Keratinocyte (primary cell): ENCODE measurements at regions not wholly inside any gene's neighbourhood (a gene's known extent, or its start where the extent isn't known, plus 50 kb on each side); places are given as distances from the start of the nearest gene placed in this dataset.

ENCODE experiments used
- DNase-seq: peaks from one replicate; pipeline ENCODE4 v3.0.0-alpha.2; 2011; ENCODE audit warnings: low read depth, missing footprints, low spot score
- FAIRE-seq: peaks from 2 replicates; lab custom pipeline; 2011; peaks lifted over from hg19 to GRCh38; lab: Jason Lieb, UNC
- H2AFZ ChIP-seq: 2 replicates; pipeline ENCODE4 v1.6.0; 2012; ENCODE audit warnings: low read length, control low read depth, inconsistent platforms; ENCODE audit not compliant: control insufficient read depth
- H3K27ac ChIP-seq: 2 replicates; pipeline ENCODE4 v1.5.1; 2011; ENCODE audit warnings: low read length; ENCODE audit not compliant: control insufficient read depth, insufficient read depth
- H3K27me3 ChIP-seq: 3 replicates; pipeline ENCODE4 v1.6.0; 2011; ENCODE audit warnings: low read length; ENCODE audit not compliant: control insufficient read depth, insufficient read depth; ENCODE audit errors: extremely low read depth
- H3K36me3 ChIP-seq, 2 experiments: 2 replicates in 1 of 2; 3 replicates in 1 of 2; pipeline ENCODE4 v1.5.1; 2011; ENCODE audit warnings: low read length in 2 of 2, mild to moderate bottlenecking in 1 of 2; ENCODE audit not compliant: control insufficient read depth in 2 of 2, insufficient read depth in 2 of 2; ENCODE audit errors: extremely low read depth in 1 of 2
- H3K4me1 ChIP-seq: 3 replicates; pipeline ENCODE4 v1.5.1; 2011; ENCODE audit warnings: low read length; ENCODE audit not compliant: control insufficient read depth, insufficient read depth; ENCODE audit errors: extremely low read depth
- H3K4me2 ChIP-seq: 3 replicates; pipeline ENCODE4 v1.6.0; 2011; ENCODE audit warnings: low read depth, low read length; ENCODE audit not compliant: control insufficient read depth, insufficient read depth; ENCODE audit errors: extremely low read depth
- H3K4me3 ChIP-seq, 3 experiments: fragments of 200-600 bp in 1 of 3; sonication (generic) in 1 of 3; 2 replicates in 2 of 3; 3 replicates in 1 of 3; pipeline ENCODE4 v1.5.1; 2011 to 2016; ENCODE audit warnings: low read length in 3 of 3, mild to moderate bottlenecking in 3 of 3, control low read depth in 2 of 3, inconsistent platforms in 1 of 3, low read depth in 1 of 3, mixed read lengths in 1 of 3, mixed run types in 1 of 3, moderate library complexity in 1 of 3; ENCODE audit not compliant: control insufficient read depth in 2 of 3, insufficient read depth in 2 of 3; ENCODE audit errors: extremely low read depth in 1 of 3
- H3K79me2 ChIP-seq: 2 replicates; pipeline ENCODE4 v1.6.0; 2012; ENCODE audit warnings: low read length; ENCODE audit not compliant: control insufficient read depth, insufficient read depth
- H3K9ac ChIP-seq: 3 replicates; pipeline ENCODE4 v1.6.0; 2011; ENCODE audit warnings: low read length; ENCODE audit not compliant: control insufficient read depth, insufficient read depth; ENCODE audit errors: extremely low read depth
- H3K9me1 ChIP-seq: 3 replicates; pipeline ENCODE4 v1.6.0; 2011; ENCODE audit warnings: low read length; ENCODE audit not compliant: control insufficient read depth, insufficient read depth; ENCODE audit errors: extremely low read depth
- H3K9me3 ChIP-seq: 2 replicates; pipeline ENCODE4 v1.5.1; 2012; ENCODE audit warnings: low read depth, low read length; ENCODE audit not compliant: control insufficient read depth
- H4K20me1 ChIP-seq: 3 replicates; pipeline ENCODE4 v1.6.0; 2011; ENCODE audit warnings: low read length; ENCODE audit not compliant: control insufficient read depth, insufficient read depth; ENCODE audit errors: extremely low read depth
- EZH2 ChIP-seq: IDR thresholded peaks from one replicate; pipeline ENCODE4 v1.6.1; 2012; ENCODE audit warnings: inconsistent platforms, mild to moderate bottlenecking, low read length, moderate library complexity
- dilution Hi-C: fragments of 300-500 bp; cut with MboI; formaldehyde crosslinking; loops from one replicate; pipeline ENCODE4 v1.7.0; 2020; ENCODE audit warnings: low sequenced_read_pairs; ENCODE audit not compliant: extremely low pct_ligation_motif_present
- TF ChIP-seq, protein P1 (sequence below), 3 experiments: IDR thresholded peaks in 1 of 3; conservative IDR thresholded peaks in 1 of 3; optimal IDR thresholded peaks in 1 of 3; 2 replicates in 2 of 3; 3 replicates in 1 of 3; pipeline versions ENCODE3 to v1.5.1; 2011; ENCODE audit warnings: low read length in 3 of 3, mild to moderate bottlenecking in 3 of 3, moderate library complexity in 2 of 3, control low read depth in 1 of 3, inconsistent platforms in 1 of 3; ENCODE audit not compliant: insufficient read depth in 2 of 3; ENCODE audit errors: extremely low read depth in 1 of 3

DNA sequence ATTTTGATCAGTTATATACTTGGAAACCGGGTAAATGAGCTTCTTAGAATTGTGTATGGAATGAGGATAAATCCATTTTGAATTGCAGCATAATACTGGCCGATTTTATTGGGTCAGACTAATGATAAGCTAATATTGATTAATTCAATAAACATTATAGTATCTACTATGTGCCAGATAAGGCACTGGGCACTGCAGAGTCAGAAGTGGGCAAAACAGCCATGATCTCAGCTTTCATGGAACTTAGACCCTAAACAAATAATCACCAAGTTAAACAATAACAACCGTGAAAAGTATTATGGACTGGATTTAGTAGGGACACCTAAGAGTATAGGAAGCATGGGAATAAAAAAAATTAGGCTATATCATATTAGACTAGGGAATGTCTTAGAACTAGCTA lies 297.0 kb upstream of the PKDCC start:
- Histone ChIP-seq H3K36me3 (no peaks in the 10 kb centered on the region), H3K9me1 (no peaks in the 10 kb centered on the region), H4K20me1 (no peaks in the 10 kb centered on the region), H3K4me1 (no peaks in the 10 kb centered on the region), H3K4me2 (no peak overlapping the region), H3K27me3 (no peaks in the 10 kb centered on the region), H3K9ac (no peak overlapping the region), H2AFZ (no peak overlapping the region), H3K4me3 (no peak overlapping the region), H3K79me2 (no peaks in the 10 kb centered on the region), H3K27ac (no peak overlapping the region), H3K9me3 (no peaks in the 10 kb centered on the region)
- FAIRE-seq (no peak), DNase-seq (no peak)
- dilution Hi-C loops: no loop called here
- TF ChIP-seq, protein P1, sequence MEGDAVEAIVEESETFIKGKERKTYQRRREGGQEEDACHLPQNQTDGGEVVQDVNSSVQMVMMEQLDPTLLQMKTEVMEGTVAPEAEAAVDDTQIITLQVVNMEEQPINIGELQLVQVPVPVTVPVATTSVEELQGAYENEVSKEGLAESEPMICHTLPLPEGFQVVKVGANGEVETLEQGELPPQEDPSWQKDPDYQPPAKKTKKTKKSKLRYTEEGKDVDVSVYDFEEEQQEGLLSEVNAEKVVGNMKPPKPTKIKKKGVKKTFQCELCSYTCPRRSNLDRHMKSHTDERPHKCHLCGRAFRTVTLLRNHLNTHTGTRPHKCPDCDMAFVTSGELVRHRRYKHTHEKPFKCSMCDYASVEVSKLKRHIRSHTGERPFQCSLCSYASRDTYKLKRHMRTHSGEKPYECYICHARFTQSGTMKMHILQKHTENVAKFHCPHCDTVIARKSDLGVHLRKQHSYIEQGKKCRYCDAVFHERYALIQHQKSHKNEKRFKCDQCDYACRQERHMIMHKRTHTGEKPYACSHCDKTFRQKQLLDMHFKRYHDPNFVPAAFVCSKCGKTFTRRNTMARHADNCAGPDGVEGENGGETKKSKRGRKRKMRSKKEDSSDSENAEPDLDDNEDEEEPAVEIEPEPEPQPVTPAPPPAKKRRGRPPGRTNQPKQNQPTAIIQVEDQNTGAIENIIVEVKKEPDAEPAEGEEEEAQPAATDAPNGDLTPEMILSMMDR (optimal IDR thresholded peaks at IDR 0.05 in 1 of 3, IDR thresholded peaks at IDR 0.05 in 1 of 3, conservative IDR thresholded peaks at IDR 0.05 in 1 of 3; ENCODE audit: extremely low read depth in 1 of 3, insufficient read depth in 2 of 3, low read length in 3 of 3): no peak
- TF ChIP-seq EZH2: no peak

DNA sequence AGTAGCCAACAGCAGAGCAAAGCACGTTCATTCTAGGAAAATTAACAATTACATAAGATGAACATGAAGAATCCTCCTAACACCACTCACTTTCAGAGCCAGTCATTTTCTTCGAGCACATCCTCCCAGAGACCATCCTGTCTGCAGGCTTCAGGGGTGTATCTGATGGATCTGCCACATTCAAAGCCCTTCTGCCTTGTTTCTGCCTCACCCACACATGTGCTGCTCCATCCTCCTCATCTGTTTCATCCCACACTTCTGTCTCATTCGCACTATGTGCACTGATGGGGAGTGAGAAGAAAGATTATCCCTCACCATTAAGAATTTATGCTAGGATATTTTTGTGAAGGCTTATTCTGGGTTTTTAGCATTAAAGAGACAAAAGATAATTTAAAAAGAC lies 287.9 kb upstream of the PKDCC start:
- dilution Hi-C loops: no loop called here
- Histone ChIP-seq H3K9me1 (no peaks in the 10 kb centered on the region), H3K4me2 (no peak overlapping the region), H3K36me3 (no peaks in the 10 kb centered on the region), H3K4me3 (no peak overlapping the region), H3K27me3 (no peaks in the 10 kb centered on the region), H3K79me2 (no peaks in the 10 kb centered on the region), H3K9ac (no peak overlapping the region), H3K27ac (no peak overlapping the region), H4K20me1 (no peaks in the 10 kb centered on the region), H2AFZ (no peak overlapping the region), H3K4me1 (no peaks in the 10 kb centered on the region), H3K9me3 (no peaks in the 10 kb centered on the region)
- FAIRE-seq (no peak), DNase-seq (no peak)
- TF ChIP-seq, protein P1 (optimal IDR thresholded peaks at IDR 0.05 in 1 of 3, IDR thresholded peaks at IDR 0.05 in 1 of 3, conservative IDR thresholded peaks at IDR 0.05 in 1 of 3; ENCODE audit: extremely low read depth in 1 of 3, insufficient read depth in 2 of 3, low read length in 3 of 3): no peak
- no peak for TF ChIP-seq EZH2
